OCI-LY3 (cell line): ENCODE measurements at regions not wholly inside any gene's neighbourhood (a gene's known extent, or its start where the extent isn't known, plus 50 kb on each side); places are given as distances from the start of the nearest gene placed in this dataset.

Experiments used
- EZH2phosphoT487 ChIP-seq: fragments of 200-600 bp; shearing (Covaris generic); IDR thresholded peaks from 2 replicates; pipeline ENCODE4 v1.6.1; 2018; ENCODE audit warnings: antibody characterized with exemption, mixed run types, low read depth
- TF ChIP-seq, protein P1 (sequence below): fragments of 200-600, 300-600 bp; sonication (generic); IDR thresholded peaks from 2 replicates; pipeline ENCODE4 v1.5.1; 2014; ENCODE audit warnings: antibody characterized with exemption, low read length, low read depth

DNA sequence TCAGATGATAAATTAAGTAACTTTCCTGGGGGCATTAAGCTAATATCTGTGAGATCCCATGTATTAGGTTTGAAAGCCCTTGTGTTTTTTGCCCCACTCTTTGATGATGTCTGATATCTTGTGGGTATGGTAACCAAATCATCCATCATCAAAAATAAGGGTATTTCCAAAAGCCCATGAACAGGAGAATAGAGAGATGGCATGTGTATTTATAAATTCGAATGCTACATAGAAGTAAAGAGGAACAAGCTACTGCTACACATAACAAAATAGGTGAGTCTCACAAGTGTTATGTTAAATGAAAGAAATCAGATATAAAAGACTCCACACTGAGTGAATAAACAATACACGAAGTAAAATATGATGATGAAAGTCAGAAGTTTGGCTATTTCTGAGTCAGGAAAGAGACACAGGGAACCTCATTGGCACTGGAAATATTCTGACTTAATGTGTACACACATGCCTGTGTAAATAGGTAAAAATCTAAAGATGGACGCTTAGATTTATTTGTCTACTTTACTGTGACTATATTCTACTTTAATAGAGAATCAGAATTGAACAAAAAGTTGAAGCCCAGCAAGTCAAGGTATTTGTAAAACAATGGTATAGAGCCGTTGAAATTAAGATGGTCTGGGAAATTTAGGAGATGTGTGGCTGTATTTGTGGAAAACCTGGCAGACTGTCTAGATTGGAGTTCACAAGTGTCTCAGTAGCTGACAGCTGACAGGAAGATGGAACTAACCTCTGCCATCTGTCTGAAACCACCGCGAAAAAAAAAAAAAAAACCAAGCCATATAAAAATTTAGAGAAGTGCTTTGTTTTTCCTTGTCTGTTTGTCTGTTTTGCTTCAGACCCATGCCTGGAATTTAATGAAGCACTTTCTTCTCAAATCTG is 111.0 kb upstream of the TGFBR2 start:
- TF ChIP-seq, protein P1, sequence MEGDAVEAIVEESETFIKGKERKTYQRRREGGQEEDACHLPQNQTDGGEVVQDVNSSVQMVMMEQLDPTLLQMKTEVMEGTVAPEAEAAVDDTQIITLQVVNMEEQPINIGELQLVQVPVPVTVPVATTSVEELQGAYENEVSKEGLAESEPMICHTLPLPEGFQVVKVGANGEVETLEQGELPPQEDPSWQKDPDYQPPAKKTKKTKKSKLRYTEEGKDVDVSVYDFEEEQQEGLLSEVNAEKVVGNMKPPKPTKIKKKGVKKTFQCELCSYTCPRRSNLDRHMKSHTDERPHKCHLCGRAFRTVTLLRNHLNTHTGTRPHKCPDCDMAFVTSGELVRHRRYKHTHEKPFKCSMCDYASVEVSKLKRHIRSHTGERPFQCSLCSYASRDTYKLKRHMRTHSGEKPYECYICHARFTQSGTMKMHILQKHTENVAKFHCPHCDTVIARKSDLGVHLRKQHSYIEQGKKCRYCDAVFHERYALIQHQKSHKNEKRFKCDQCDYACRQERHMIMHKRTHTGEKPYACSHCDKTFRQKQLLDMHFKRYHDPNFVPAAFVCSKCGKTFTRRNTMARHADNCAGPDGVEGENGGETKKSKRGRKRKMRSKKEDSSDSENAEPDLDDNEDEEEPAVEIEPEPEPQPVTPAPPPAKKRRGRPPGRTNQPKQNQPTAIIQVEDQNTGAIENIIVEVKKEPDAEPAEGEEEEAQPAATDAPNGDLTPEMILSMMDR, result no peak
- no peak for TF ChIP-seq EZH2phosphoT487
